Glutamatergic neuron (in vitro differentiated cells): ENCODE measurements at regions not wholly inside any gene's neighbourhood (a gene's known extent, or its start where the extent isn't known, plus 50 kb on each side); places are given as distances from the start of the nearest gene placed in this dataset.

Experiments
- DNase-seq: peaks from one replicate; pipeline ENCODE4 v3.0.0; 2022
- H3K27ac Mint-ChIP-seq: one replicate; pipeline ENCODE4 v1.8.0; 2020; ENCODE audit warnings: mild to moderate bottlenecking, mixed read lengths, inconsistent platforms; ENCODE audit not compliant: unreplicated experiment
- H3K27me3 Mint-ChIP-seq: one replicate; pipeline ENCODE4 v1.8.0; 2020; ENCODE audit warnings: mild to moderate bottlenecking, moderate library complexity, mixed read lengths, inconsistent platforms; ENCODE audit not compliant: unreplicated experiment
- H3K36me3 Mint-ChIP-seq: one replicate; pipeline ENCODE4 v1.8.0; 2020; ENCODE audit warnings: mild to moderate bottlenecking, mixed read lengths, inconsistent platforms; ENCODE audit not compliant: unreplicated experiment
- H3K4me1 Mint-ChIP-seq: one replicate; pipeline ENCODE4 v1.8.0; 2020; ENCODE audit warnings: mild to moderate bottlenecking, low read depth, mixed read lengths, inconsistent platforms; ENCODE audit not compliant: unreplicated experiment
- H3K4me3 Mint-ChIP-seq: one replicate; pipeline ENCODE4 v1.8.0; 2020; ENCODE audit warnings: mild to moderate bottlenecking, mixed read lengths, inconsistent platforms; ENCODE audit not compliant: unreplicated experiment
- H3K9me3 Mint-ChIP-seq: one replicate; pipeline ENCODE4 v1.8.0; 2020; ENCODE audit warnings: mild to moderate bottlenecking, moderate library complexity, mixed read lengths, inconsistent platforms; ENCODE audit not compliant: unreplicated experiment
- CTCF ChIP-seq: fragments of 200-600 bp; sonication (generic); IDR thresholded peaks from one replicate; pipeline ENCODE4 v1.5.0; 2021; ENCODE audit not compliant: partially characterized antibody, unreplicated experiment

GRCh38 chr4:144399927-144400326 is 246.0 kb upstream of the HHIP start:
- no peak for DNase-seq
- H3K27ac Mint-ChIP-seq, result no peak overlapping the region
- no peaks in the 10 kb centered on the region for H3K9me3 Mint-ChIP-seq
- H3K4me1 Mint-ChIP-seq, result no peaks in the 10 kb centered on the region
- H3K4me3 Mint-ChIP-seq, result no peak overlapping the region
- H3K27me3 Mint-ChIP-seq, result peaks cover 1% of the 10 kb centered on the region
- no peaks in the 10 kb centered on the region for H3K36me3 Mint-ChIP-seq
- TF ChIP-seq CTCF, result no peak

- Mint-ChIP-seq H3K4me3 (no peak overlapping the region), H3K9me3 (no peaks in the 10 kb centered on the region), H3K36me3 (no peaks in the 10 kb centered on the region), H3K27ac (no peak overlapping the region), H3K27me3 (peaks cover 6% of the 10 kb centered on the region), H3K4me1 (no peaks in the 10 kb centered on the region)
- TF ChIP-seq CTCF, result no peak
- no peak for DNase-seq
These were observed 243.8 kb upstream of the HHIP start for GRCh38 chr4:144402176-144402575.

GRCh38 chr4:144402999-144403398 is 243.0 kb upstream of the HHIP start:
- H3K4me1 Mint-ChIP-seq, result no peaks in the 10 kb centered on the region
- no peak for TF ChIP-seq CTCF
- no peak overlapping the region for H3K4me3 Mint-ChIP-seq
- H3K36me3 Mint-ChIP-seq, result no peaks in the 10 kb centered on the region
- H3K27ac Mint-ChIP-seq, result no peak overlapping the region
- no peaks in the 10 kb centered on the region for H3K9me3 Mint-ChIP-seq
- DNase-seq, result no peak
- peaks cover 6% of the 10 kb centered on the region for H3K27me3 Mint-ChIP-seq

GRCh38 chr4:144403893-144404292 is 242.1 kb upstream of the HHIP start:
- no peak for DNase-seq
- Mint-ChIP-seq H3K9me3 (no peaks in the 10 kb centered on the region), H3K36me3 (no peaks in the 10 kb centered on the region), H3K4me3 (no peak overlapping the region), H3K27ac (no peak overlapping the region), H3K27me3 (peaks cover 6% of the 10 kb centered on the region), H3K4me1 (no peaks in the 10 kb centered on the region)
- no peak for TF ChIP-seq CTCF

- H3K4me1 Mint-ChIP-seq, result no peaks in the 10 kb centered on the region
- no peak overlapping the region for H3K27ac Mint-ChIP-seq
- no peak for DNase-seq
- H3K4me3 Mint-ChIP-seq, result no peak overlapping the region
- no peaks in the 10 kb centered on the region for H3K9me3 Mint-ChIP-seq
- no peaks in the 10 kb centered on the region for H3K36me3 Mint-ChIP-seq
- H3K27me3 Mint-ChIP-seq, result peaks cover 5% of the 10 kb centered on the region
- TF ChIP-seq CTCF, result no peak
These were observed 236.4 kb upstream of the HHIP start for GRCh38 chr4:144409525-144409924.
